Head of caudate nucleus (tissue), 42 donors: ENCODE measurements at regions not wholly inside any gene's neighbourhood (a gene's known extent, or its start where the extent isn't known, plus 50 kb on each side); places are given as distances from the start of the nearest gene placed in this dataset.
A peak's percentile ranks its signal among the peaks of the same experiment; 100 is the strongest.

Experiments
- DNase-seq, 42 donors: peaks; one replicate each; pipeline versions ENCODE4 v3.0.0 to v3.0.0-alpha.2; 2020 to 2021; ENCODE audit warnings: mixed read lengths in 7 of 42
- intact Hi-C: fragments of 100-400 bp; cut with DNase I; formaldehyde crosslinking; loops from one replicate; pipeline ENCODE4 v1.15.0; 2022

GRCh38 chr7:33770576-33770975 lies 134.8 kb upstream of the BMPER start:
- intact Hi-C loops = no loop called here
- no peak for DNase-seq

GRCh38 chr7:33771422-33771821 lies 133.9 kb upstream of the BMPER start:
- no peak for DNase-seq
- intact Hi-C loops = no loop called here

- intact Hi-C loops = no loop called here
- DNase-seq = no peak
Measured at GRCh38 chr7:33773053-33773452, 132.3 kb upstream of the BMPER start.

- peak in 25 of 42 donors; percentile 8 to 76 (median 30) for DNase-seq
- intact Hi-C loops = no loop called here
Measured at GRCh38 chr7:33774762-33775523, 130.4 kb upstream of the BMPER start.

GRCh38 chr7:33775790-33776189 lies 129.5 kb upstream of the BMPER start:
- intact Hi-C loops = no loop called here
- DNase-seq = no peak

- intact Hi-C loops = no loop called here
- no peak for DNase-seq
Measured at GRCh38 chr7:33776788-33777187, 128.6 kb upstream of the BMPER start.

GRCh38 chr7:33778195-33778594 lies 127.1 kb upstream of the BMPER start:
- intact Hi-C loops = no loop called here
- no peak for DNase-seq

GRCh38 chr7:33779216-33779615 lies 126.1 kb upstream of the BMPER start:
- no peak for DNase-seq
- intact Hi-C loops = no loop called here

- no peak for DNase-seq
- intact Hi-C loops = no loop called here
Measured at GRCh38 chr7:33781167-33781566, 124.2 kb upstream of the BMPER start.

GRCh38 chr7:33781796-33782195 lies 123.5 kb upstream of the BMPER start:
- intact Hi-C loops = no loop called here
- DNase-seq = no peak

GRCh38 chr7:33784000-33784399 lies 121.3 kb upstream of the BMPER start:
- intact Hi-C loops = no loop called here
- no peak for DNase-seq

GRCh38 chr7:33788531-33788930 lies 116.8 kb upstream of the BMPER start:
- intact Hi-C loops = no loop called here
- DNase-seq = peak in 3 of 42 donors; percentile 2 to 25 (median 7)

GRCh38 chr7:33789871-33790630 lies 115.3 kb upstream of the BMPER start:
- no peak for DNase-seq
- intact Hi-C loops = no loop called here

GRCh38 chr7:33790746-33791145 lies 114.6 kb upstream of the BMPER start:
- intact Hi-C loops = no loop called here
- DNase-seq = no peak

GRCh38 chr7:33792041-33792440 lies 113.3 kb upstream of the BMPER start:
- intact Hi-C loops = no loop called here

GRCh38 chr7:33792547-33793105 lies 112.7 kb upstream of the BMPER start:
- no peak for DNase-seq

More at GRCh38 chr7:33792041-33792440, 113.3 kb upstream of the BMPER start:
- DNase-seq = no peak

GRCh38 chr7:33793616-33794015 lies 111.7 kb upstream of the BMPER start:
- no peak for DNase-seq
- intact Hi-C loops = no loop called here

More at GRCh38 chr7:33792547-33793105, 112.7 kb upstream of the BMPER start:
- intact Hi-C loops = no loop called here

GRCh38 chr7:33794419-33794818 lies 110.9 kb upstream of the BMPER start:
- intact Hi-C loops = no loop called here
- no peak for DNase-seq

- DNase-seq = no peak
- intact Hi-C loops = no loop called here
Measured at GRCh38 chr7:33794959-33795358, 110.4 kb upstream of the BMPER start.

GRCh38 chr7:33796538-33796937 lies 108.8 kb upstream of the BMPER start:
- DNase-seq = no peak
- intact Hi-C loops = no loop called here
